PC-3 (cell line): ENCODE measurements at regions not wholly inside any gene's neighbourhood (a gene's known extent, or its start where the extent isn't known, plus 50 kb on each side); places are given as distances from the start of the nearest gene placed in this dataset.

Experiments used
- EZH2 ChIP-seq: fragments of 300-600 bp; sonication (generic); IDR thresholded peaks from one replicate; pipeline ENCODE4 v1.6.1; 2017; ENCODE audit warnings: antibody characterized with exemption, mild to moderate bottlenecking, low read length; ENCODE audit not compliant: unreplicated experiment
- TF ChIP-seq, protein P1 (sequence below): fragments of 300-600 bp; sonication (generic); conservative IDR thresholded peaks from 2 replicates; pipeline ENCODE4 v1.5.1; 2017; ENCODE audit warnings: antibody characterized with exemption, low read depth, mild to moderate bottlenecking, low read length

DNA sequence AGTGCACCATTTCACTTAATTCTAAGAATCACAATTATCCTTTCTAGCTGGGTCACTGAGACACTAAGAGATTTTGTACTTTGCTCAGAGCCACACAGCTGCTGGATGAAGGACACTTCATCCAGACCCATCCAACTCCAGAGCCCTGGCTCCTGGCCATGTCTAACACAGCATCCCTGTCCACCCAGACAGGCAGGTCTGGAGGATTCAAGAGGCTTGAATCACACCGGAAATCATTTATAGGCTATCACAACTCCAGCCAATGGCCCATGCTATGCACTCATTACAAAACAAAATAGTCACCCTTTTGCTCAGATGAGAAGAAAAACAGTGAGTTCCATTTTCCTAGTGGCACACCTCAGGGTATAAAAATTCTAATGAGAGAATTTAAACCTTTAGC, 198.2 kb upstream of the LMCD1 start:
- TF ChIP-seq, protein P1, sequence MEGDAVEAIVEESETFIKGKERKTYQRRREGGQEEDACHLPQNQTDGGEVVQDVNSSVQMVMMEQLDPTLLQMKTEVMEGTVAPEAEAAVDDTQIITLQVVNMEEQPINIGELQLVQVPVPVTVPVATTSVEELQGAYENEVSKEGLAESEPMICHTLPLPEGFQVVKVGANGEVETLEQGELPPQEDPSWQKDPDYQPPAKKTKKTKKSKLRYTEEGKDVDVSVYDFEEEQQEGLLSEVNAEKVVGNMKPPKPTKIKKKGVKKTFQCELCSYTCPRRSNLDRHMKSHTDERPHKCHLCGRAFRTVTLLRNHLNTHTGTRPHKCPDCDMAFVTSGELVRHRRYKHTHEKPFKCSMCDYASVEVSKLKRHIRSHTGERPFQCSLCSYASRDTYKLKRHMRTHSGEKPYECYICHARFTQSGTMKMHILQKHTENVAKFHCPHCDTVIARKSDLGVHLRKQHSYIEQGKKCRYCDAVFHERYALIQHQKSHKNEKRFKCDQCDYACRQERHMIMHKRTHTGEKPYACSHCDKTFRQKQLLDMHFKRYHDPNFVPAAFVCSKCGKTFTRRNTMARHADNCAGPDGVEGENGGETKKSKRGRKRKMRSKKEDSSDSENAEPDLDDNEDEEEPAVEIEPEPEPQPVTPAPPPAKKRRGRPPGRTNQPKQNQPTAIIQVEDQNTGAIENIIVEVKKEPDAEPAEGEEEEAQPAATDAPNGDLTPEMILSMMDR, result no peak
- no peak for TF ChIP-seq EZH2
